GM12891 (cell line): ENCODE measurements at regions not wholly inside any gene's neighbourhood (a gene's known extent, or its start where the extent isn't known, plus 50 kb on each side); places are given as distances from the start of the nearest gene placed in this dataset.

Experiments
- DNase-seq: peaks from one replicate; pipeline ENCODE4 v3.0.0; 2011; ENCODE audit warnings: low spot score; ENCODE audit not compliant: insufficient read length
- FAIRE-seq: peaks from 2 replicates; lab custom pipeline; 2011; peaks lifted over from hg19 to GRCh38; lab: Jason Lieb, UNC
- PAX5 ChIP-seq: IDR thresholded peaks from 2 replicates; pipeline ENCODE4 v1.6.1; 2011; ENCODE audit warnings: low read length, moderate library complexity, mild to moderate bottlenecking; ENCODE audit not compliant: insufficient read depth, severe bottlenecking
- POLR2A ChIP-seq: IDR thresholded peaks from 2 replicates; pipeline ENCODE4 v1.6.1; 2011; ENCODE audit warnings: low read depth, low read length, control low read depth
- POLR2AphosphoS5 ChIP-seq: IDR thresholded peaks from 2 replicates; pipeline ENCODE4 v1.6.1; 2011; ENCODE audit warnings: low read depth, low read length, control low read depth
- POU2F2 ChIP-seq: IDR thresholded peaks from 2 replicates; pipeline ENCODE4 v1.6.1; 2011; ENCODE audit warnings: low read depth, mild to moderate bottlenecking, control low read depth, low read length, moderate library complexity
- SPI1 ChIP-seq: IDR thresholded peaks from 2 replicates; pipeline ENCODE4 v1.6.1; 2011; ENCODE audit warnings: low read depth, low read length, control low read depth
- TAF1 ChIP-seq: IDR thresholded peaks from 2 replicates; pipeline ENCODE4 v1.6.1; 2011; ENCODE audit warnings: low read depth, low read length, control low read depth

DNA sequence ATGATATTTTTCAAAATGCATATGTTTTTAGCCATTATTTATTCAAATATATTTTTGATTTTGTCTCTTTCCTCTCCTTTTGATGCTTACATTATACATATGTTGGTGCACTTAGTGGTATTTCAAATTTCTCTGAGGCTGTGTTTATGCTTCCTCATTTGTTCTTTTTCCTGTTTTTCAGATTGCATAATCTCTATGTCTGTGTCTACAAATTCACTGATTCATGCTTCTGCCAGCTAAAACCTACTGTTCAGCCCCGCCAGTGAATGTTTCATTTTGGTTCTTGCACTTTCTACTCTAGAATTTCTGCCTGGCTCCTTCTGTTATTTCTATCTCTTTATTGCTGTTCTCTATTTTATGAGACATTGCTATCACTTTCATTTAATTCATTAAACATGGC lies 951.7 kb upstream of the CNTNAP5 start:
- no peak for FAIRE-seq

DNA sequence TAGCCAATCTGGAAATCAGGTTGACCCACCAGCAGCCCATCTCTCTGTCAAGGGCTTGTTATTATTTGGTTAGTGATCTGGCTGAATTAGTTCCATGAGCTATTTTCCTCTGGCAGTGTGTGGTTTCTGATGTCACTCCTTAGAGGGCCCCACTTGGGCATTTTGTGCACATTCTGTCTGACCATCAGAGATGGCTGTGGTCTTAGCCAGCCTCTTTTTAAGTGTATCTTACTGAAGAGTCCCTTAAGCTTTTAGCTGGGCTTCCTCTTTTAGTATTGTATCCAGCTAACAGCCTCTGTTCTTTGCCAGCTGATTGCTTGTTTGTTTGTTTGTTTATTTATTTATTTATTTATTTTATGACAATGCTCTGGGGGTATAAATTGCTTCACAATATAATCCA lies 951.1 kb upstream of the CNTNAP5 start:
- FAIRE-seq, result no peak

More for the DNA sequence above, 951.7 kb upstream of the CNTNAP5 start:
- TF ChIP-seq TAF1 (no peak), PAX5 (no peak), SPI1 (no peak), POU2F2 (no peak), POLR2AphosphoS5 (no peak), POLR2A (no peak)
- no peak for DNase-seq

DNA sequence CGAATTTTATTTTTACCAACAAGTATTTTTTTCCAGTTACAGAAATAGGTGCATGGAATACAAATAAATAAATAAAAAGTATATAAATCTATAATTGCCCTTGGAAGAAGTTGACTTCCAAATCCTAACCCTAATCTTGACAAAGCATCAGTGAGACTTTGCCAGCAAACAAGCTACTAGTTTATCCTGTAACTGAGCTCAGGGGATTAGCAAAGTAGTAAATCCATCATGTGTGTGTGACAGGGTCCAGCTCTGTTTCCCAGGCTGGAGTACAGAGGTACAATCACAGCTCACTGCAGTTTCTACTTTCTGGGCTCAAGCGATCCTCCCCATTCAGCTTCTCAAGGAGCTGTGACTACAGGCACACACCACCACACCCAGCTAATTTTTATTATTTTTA lies 948.0 kb upstream of the CNTNAP5 start:
- TF ChIP-seq POU2F2, result no peak
- TF ChIP-seq POLR2AphosphoS5, result no peak
- no peak for TF ChIP-seq SPI1
- TF ChIP-seq POLR2A, result no peak
- TF ChIP-seq PAX5, result no peak
- no peak for TF ChIP-seq TAF1
- FAIRE-seq, result no peak
- no peak for DNase-seq

More for the DNA sequence above, 951.1 kb upstream of the CNTNAP5 start:
- DNase-seq, result no peak
- TF ChIP-seq TAF1 (no peak), PAX5 (no peak), POU2F2 (no peak), SPI1 (no peak), POLR2A (no peak), POLR2AphosphoS5 (no peak)

DNA sequence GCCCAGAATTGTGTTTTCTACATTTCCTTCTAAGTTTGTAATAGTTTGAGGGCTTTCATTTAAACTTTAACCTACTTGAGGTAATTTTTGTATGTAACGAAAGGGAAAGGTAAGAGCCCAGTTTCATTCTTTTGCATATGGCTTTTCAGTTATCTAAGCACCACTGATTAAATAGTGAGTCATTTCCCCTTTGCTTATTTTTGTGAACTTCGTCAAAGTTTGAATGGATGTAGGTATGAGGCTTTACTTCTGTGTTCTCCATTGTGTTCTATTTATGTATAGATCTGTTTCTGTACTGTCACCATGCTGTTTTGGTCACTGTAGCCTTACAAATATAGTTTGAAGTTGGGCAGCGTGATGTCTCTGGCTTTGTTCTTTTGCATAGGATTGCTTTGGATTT lies 944.8 kb upstream of the CNTNAP5 start:
- TF ChIP-seq POU2F2, result no peak
- TF ChIP-seq SPI1, result no peak
- no peak for TF ChIP-seq POLR2A
- TF ChIP-seq POLR2AphosphoS5, result no peak
- no peak for TF ChIP-seq TAF1
- TF ChIP-seq PAX5, result no peak
- no peak for FAIRE-seq
- no peak for DNase-seq

DNA sequence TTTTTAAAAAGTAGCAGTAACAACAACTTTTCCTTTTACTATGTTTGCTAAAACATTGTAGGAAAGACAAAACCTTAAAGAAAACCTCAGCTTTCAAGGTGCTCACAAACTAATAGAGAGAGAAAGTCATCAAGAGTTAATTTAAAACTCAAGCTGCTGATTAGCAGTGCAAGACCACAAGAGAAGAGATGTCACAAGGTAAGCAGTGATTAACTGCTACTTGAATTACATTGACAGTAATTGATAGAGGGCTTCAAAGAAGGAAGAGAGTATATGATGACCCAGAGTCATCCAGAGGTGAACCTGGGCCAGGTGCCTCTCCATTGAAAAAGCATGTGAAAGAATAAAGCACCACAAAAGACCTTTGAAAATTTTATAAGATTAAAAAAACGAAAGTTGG lies 939.6 kb upstream of the CNTNAP5 start:
- no peak for DNase-seq
- TF ChIP-seq SPI1 (no peak), POLR2A (no peak), POU2F2 (no peak), TAF1 (no peak), POLR2AphosphoS5 (no peak), PAX5 (no peak)
- no peak for FAIRE-seq

DNA sequence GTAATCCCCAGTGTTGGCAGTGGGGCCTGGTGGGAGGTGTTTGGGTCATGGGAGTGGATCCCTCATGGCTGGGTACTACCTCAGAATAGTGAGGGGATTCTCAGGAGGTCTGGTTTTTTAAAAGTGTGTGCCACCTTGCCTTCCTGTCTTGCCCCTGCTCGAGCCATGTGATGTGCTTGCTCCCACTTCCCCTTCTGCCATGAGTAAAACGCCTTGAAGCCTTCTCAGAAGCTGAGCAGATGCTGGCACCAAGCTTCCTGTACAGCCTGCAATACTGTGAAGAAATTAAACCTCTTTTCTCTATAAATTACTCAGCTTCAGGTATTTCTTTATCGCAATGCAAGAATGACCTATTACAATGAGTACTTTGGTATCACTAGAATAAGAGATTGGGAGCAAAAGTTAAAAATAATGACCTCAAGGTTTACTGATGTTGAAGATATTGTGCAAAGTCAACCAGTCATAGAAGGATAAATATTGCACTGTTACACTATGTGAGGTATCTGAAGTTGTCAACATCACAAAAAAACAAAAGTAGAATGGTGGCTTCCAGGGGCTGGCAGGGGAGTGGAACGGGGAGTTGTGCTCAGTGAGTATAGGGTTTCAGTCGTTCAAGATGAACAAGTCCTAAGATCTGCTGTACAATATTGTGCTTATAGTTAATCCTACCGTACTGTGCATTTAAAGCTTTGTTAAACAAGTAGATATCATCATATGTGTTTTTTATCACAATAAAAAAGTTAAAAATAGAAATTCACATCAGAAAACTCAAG lies 938.3 kb upstream of the CNTNAP5 start:
- TF ChIP-seq POLR2A, result no peak
- TF ChIP-seq SPI1, result peak; percentile 48; the same call in 1 of the 2 replicates
- FAIRE-seq, result no peak

DNA sequence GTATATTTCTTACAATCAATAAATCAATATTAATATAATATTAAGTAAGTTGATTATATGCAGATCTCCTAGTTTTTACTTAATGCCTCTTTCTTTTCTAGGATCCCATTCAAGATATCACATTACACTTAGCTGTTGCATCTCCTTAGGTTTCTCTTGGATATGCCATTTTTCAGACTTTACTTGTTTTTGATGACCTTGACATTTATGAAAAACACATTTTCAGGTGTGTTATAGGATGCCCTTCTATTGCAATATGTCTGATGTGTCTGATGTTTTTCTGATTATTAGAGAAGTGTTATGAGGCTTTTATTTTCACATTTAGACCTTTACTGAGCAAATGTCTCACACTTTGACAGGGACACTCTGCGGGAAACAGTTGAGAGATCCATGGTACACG lies 933.6 kb upstream of the CNTNAP5 start:
- TF ChIP-seq TAF1, result no peak
- no peak for TF ChIP-seq SPI1
- no peak for TF ChIP-seq POLR2AphosphoS5
- no peak for TF ChIP-seq POLR2A
- TF ChIP-seq PAX5, result no peak
- no peak for TF ChIP-seq POU2F2
- no peak for FAIRE-seq
- no peak for DNase-seq

More for the DNA sequence above, 938.3 kb upstream of the CNTNAP5 start:
- DNase-seq, result no peak

DNA sequence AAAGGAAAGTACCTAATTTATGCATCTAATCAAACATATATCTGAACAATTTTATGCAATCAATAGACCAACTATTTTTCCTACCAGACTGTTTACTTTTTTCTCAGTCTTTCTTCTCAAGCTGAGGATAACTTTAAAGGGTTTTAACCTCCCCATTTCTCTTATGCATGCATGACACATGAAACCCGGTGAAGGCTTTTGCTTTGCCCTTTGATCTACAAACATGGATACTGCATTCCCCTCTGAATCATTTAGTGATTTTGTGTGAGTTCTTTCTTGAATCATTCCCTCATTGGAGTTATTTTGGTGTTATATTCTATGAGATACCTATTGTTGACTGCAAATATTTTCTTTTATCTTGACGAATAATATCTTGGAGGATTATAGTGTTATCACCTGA lies 931.9 kb upstream of the CNTNAP5 start:
- DNase-seq, result no peak
- TF ChIP-seq PAX5 (no peak), POLR2AphosphoS5 (no peak), POLR2A (no peak), POU2F2 (no peak), SPI1 (no peak), TAF1 (no peak)
- FAIRE-seq, result no peak

DNA sequence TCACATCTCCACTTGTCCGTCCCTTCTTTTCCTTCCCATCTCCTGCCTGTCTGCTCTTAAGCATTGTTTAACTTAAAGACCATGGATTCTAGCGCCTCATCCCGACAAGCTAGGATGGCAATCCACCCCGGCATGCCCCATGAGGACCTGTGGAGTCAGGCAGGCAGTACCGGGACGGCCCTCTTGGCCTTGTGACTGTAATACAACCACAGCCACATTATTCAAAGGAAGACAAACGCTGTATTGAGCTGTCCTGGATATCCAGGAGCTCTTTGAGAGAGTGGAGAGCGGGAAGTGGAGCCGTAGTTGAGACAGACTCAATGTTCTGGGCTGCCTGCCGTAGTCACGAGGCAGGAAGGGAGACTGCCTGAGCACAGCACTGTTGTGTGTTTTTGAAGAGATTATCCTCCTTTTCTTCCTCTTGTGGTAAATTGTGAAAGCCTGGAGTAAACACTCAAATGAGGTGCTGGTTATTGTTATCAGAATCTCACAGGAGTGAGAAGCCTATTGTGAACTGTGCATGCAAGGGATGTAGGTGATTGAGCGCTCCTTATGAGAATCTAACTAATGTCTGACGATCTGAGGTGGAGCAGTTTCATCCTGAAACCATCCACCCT lies 929.8 kb upstream of the CNTNAP5 start:
- FAIRE-seq (no peak), DNase-seq (no peak)
- TF ChIP-seq PAX5 (no peak), POLR2A (no peak)

DNA sequence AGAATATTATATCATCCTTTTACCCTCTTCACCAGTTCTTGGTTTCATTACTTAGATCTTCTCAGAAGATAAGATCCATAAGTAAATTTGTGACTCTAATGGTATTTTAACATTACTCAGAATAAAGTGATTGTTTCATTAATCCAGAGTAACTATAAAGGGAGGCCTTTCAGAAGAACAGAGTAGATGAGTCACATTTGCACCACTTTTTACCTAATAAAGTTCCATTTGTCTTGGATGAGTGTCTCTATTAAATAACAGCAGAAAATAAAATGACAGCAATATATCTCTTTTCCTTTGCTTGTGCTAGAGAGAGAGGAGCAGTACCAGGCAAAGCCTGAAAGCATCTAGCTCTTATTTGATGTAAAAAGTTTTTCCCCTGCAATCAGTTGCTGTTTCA lies 926.5 kb upstream of the CNTNAP5 start:
- FAIRE-seq (no peak), DNase-seq (no peak)
- TF ChIP-seq POLR2A (no peak), POLR2AphosphoS5 (no peak), SPI1 (no peak), POU2F2 (no peak), PAX5 (no peak), TAF1 (no peak)
